Panc1 (cell line): ENCODE measurements at regions not wholly inside any gene's neighbourhood (a gene's known extent, or its start where the extent isn't known, plus 50 kb on each side); places are given as distances from the start of the nearest gene placed in this dataset.

ENCODE experiments used
- ATAC-seq: fragments of 200-7000 bp; cut with Tn5 transposase; 2 replicates; pipeline ENCODE4 v1.9.1; 2020; ENCODE audit warnings: mild to moderate bottlenecking, moderate library complexity
- BruUV-seq: library from RNA; stranded (reverse); fragments of 400-500 nt; replicated peaks from 2 replicates; lab custom pipeline; 2021; lab: Mats Ljungman, UMichigan
- CTCF ChIA-PET: fragments of 300-600 bp; sonication (Branson Sonifier 250); formaldehyde crosslinking; loops from one replicate; lab custom pipeline; 2022; ENCODE audit warnings: antibody characterized with exemption; lab: Charles Lee
- POLR2A ChIA-PET: fragments of 300-600 bp; sonication (Branson Sonifier 250); formaldehyde crosslinking; loops from one replicate; lab custom pipeline; 2022; ENCODE audit warnings: antibody characterized with exemption; lab: Charles Lee
- DNase-seq: peaks from one replicate; pipeline ENCODE4 v3.0.0-alpha.2; 2010; ENCODE audit warnings: low read depth, low spot score
- H3K27ac ChIP-seq: 2 replicates; pipeline ENCODE4 v1.5.1; 2011; ENCODE audit warnings: mild to moderate bottlenecking, low read length, inconsistent platforms
- H3K27me3 ChIP-seq: fragments of 200-500 bp; sonication (Bioruptor generic); 2 replicates; pipeline ENCODE4 v1.6.0; 2014; ENCODE audit warnings: low read length, inconsistent platforms; ENCODE audit not compliant: control insufficient read depth, insufficient read depth
- H3K36me3 ChIP-seq: fragments of 200-500 bp; sonication (Bioruptor generic); 2 replicates; pipeline ENCODE4 v1.5.1; 2014; ENCODE audit warnings: inconsistent platforms, mild to moderate bottlenecking, low read length, moderate library complexity; ENCODE audit not compliant: control insufficient read depth, insufficient read depth
- H3K4me1 ChIP-seq: 2 replicates; pipeline ENCODE4 v1.5.1; 2011; ENCODE audit warnings: inconsistent platforms, mild to moderate bottlenecking, low read length, moderate library complexity; ENCODE audit not compliant: control insufficient read depth, insufficient read depth
- H3K4me3 ChIP-seq, 2 experiments: 2 replicates each; pipeline ENCODE4 v1.5.1; 2011 to 2012; ENCODE audit warnings: low read depth in 2 of 2, low read length in 2 of 2, mild to moderate bottlenecking in 2 of 2, inconsistent platforms in 1 of 2, moderate library complexity in 1 of 2
- H3K9me3 ChIP-seq: fragments of 200-500 bp; sonication (Bioruptor generic); 2 replicates; pipeline ENCODE4 v1.5.1; 2014; ENCODE audit warnings: low read depth, mild to moderate bottlenecking, inconsistent platforms, low read length, moderate library complexity; ENCODE audit not compliant: control insufficient read depth, insufficient read depth
- CTCF ChIP-seq: fragments of 450-650 bp; IDR thresholded peaks from 2 replicates; pipeline ENCODE4 v1.5.1; 2017; ENCODE audit warnings: mild to moderate bottlenecking
- POLR2AphosphoS5 ChIP-seq: IDR thresholded peaks from 2 replicates; pipeline ENCODE4 v1.6.1; 2012; ENCODE audit warnings: mild to moderate bottlenecking, low read depth, low read length, moderate library complexity
- SIN3A ChIP-seq: IDR thresholded peaks from 2 replicates; pipeline ENCODE4 v1.6.1; 2012; ENCODE audit warnings: low read depth, mild to moderate bottlenecking, low read length, moderate library complexity, borderline replicate concordance; ENCODE audit not compliant: insufficient read depth
- TCF7L2 ChIP-seq: IDR thresholded peaks from 2 replicates; pipeline ENCODE4 v1.6.1; 2011; ENCODE audit warnings: mild to moderate bottlenecking, low read depth, low read length, inconsistent platforms
- in situ Hi-C: cut with HindIII; loops from 2 replicates; pipeline ENCODE4 v1.10.0; 2016; ENCODE audit warnings: low sequenced_read_pairs, low pct_unique_long_range_greater_than_20kb
- intact Hi-C: fragments of 100-400 bp; cut with micrococcal nuclease; formaldehyde crosslinking; loops from one replicate; pipeline ENCODE4 v1.10.0; 2022; ENCODE audit not compliant: unreplicated experiment
- TF ChIP-seq, protein P1 (sequence below), 2 experiments: IDR thresholded peaks; 2 replicates each; pipeline ENCODE4 v1.6.1; 2011 to 2012; ENCODE audit warnings: low read depth in 2 of 2, control low read depth in 1 of 2, low read length in 1 of 2, mild to moderate bottlenecking in 1 of 2, moderate library complexity in 1 of 2; ENCODE audit not compliant: insufficient read depth in 1 of 2

- Histone ChIP-seq H3K27ac (no peak overlapping the region), H3K9me3 (no peaks in the 10 kb centered on the region), H3K4me1 (no peaks in the 10 kb centered on the region), H3K27me3 (no peaks in the 10 kb centered on the region; the same call in 1 of the 2 replicates), H3K4me3 (no peak overlapping the region), H3K36me3 (no peaks in the 10 kb centered on the region)
- CTCF ChIA-PET = no interaction called here
- no peak for ATAC-seq
- in situ Hi-C loops (no loop called here), intact Hi-C loops (no loop called here)
- BruUV-seq = no TSS peak
- POLR2A ChIA-PET = no interaction called here
- DNase-seq = no peak
- TF ChIP-seq TCF7L2 (no peak), SIN3A (no peak), CTCF (no peak), POLR2AphosphoS5 (no peak)
- TF ChIP-seq, protein P1, sequence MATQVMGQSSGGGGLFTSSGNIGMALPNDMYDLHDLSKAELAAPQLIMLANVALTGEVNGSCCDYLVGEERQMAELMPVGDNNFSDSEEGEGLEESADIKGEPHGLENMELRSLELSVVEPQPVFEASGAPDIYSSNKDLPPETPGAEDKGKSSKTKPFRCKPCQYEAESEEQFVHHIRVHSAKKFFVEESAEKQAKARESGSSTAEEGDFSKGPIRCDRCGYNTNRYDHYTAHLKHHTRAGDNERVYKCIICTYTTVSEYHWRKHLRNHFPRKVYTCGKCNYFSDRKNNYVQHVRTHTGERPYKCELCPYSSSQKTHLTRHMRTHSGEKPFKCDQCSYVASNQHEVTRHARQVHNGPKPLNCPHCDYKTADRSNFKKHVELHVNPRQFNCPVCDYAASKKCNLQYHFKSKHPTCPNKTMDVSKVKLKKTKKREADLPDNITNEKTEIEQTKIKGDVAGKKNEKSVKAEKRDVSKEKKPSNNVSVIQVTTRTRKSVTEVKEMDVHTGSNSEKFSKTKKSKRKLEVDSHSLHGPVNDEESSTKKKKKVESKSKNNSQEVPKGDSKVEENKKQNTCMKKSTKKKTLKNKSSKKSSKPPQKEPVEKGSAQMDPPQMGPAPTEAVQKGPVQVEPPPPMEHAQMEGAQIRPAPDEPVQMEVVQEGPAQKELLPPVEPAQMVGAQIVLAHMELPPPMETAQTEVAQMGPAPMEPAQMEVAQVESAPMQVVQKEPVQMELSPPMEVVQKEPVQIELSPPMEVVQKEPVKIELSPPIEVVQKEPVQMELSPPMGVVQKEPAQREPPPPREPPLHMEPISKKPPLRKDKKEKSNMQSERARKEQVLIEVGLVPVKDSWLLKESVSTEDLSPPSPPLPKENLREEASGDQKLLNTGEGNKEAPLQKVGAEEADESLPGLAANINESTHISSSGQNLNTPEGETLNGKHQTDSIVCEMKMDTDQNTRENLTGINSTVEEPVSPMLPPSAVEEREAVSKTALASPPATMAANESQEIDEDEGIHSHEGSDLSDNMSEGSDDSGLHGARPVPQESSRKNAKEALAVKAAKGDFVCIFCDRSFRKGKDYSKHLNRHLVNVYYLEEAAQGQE (IDR thresholded peaks at IDR 0.05; ENCODE audit: insufficient read depth in 1 of 2, low read depth in 2 of 2, low read length in 1 of 2) = no peak
Measured at GRCh38 chr5:67281874-67282273, 85.3 kb upstream of the CD180 start.

GRCh38 chr5:67273689-67274356, 77.2 kb upstream of the CD180 start:
- no peaks in the 10 kb centered on the region for H3K36me3 ChIP-seq
- in situ Hi-C loops (no loop called here), intact Hi-C loops (no loop called here)
- no peaks in the 10 kb centered on the region for H3K9me3 ChIP-seq
- no peak overlapping the region for H3K27ac ChIP-seq
- ChIA-PET POLR2A (no interaction called here), CTCF (no interaction called here)
- H3K27me3 ChIP-seq = no peaks in the 10 kb centered on the region
- no peak overlapping the region for H3K4me3 ChIP-seq
- TF ChIP-seq TCF7L2 (no peak), SIN3A (no peak), CTCF (no peak), POLR2AphosphoS5 (no peak)
- TF ChIP-seq, protein P1 (IDR thresholded peaks at IDR 0.05; ENCODE audit: insufficient read depth in 1 of 2, low read depth in 2 of 2, low read length in 1 of 2) = no peak
- no TSS peak for BruUV-seq
- ATAC-seq = no peak
- DNase-seq = no peak
- H3K4me1 ChIP-seq = no peaks in the 10 kb centered on the region
